Smooth muscle cell (in vitro differentiated cells): ENCODE measurements at regions not wholly inside any gene's neighbourhood (a gene's known extent, or its start where the extent isn't known, plus 50 kb on each side); places are given as distances from the start of the nearest gene placed in this dataset.
"Not testable (repeated sequence)": the region's sequence is repeated elsewhere in the genome, so short reads cannot be mapped to it uniquely, and the experiment has no call there.

Source experiments
- DNase-seq: peaks from one replicate; lab custom pipeline; 2025; ENCODE audit not compliant: unreplicated experiment; lab: John Stamatoyannopoulos, UW
- H2AFZ ChIP-seq: fragments of 200-600 bp; sonication (generic); 2 replicates; pipeline ENCODE4 v1.6.0; 2016; ENCODE audit warnings: antibody characterized with exemption, low read depth, mild to moderate bottlenecking
- H3F3A ChIP-seq: fragments of 200-600 bp; sonication (generic); 2 replicates; pipeline ENCODE4 v1.6.0; 2017; ENCODE audit warnings: antibody characterized with exemption, low read depth
- H3K27ac ChIP-seq: fragments of 200-600 bp; sonication (generic); 2 replicates; pipeline ENCODE4 v1.5.1; 2016; ENCODE audit warnings: low read depth, mild to moderate bottlenecking
- H3K27me3 ChIP-seq: fragments of 200-600 bp; sonication (generic); 2 replicates; pipeline ENCODE4 v1.6.1; 2016; ENCODE audit warnings: low read depth, mild to moderate bottlenecking
- H3K36me3 ChIP-seq: fragments of 200-600 bp; sonication (generic); 2 replicates; pipeline ENCODE4 v1.5.1; 2016; ENCODE audit warnings: low read depth
- H3K4me1 ChIP-seq: fragments of 200-600 bp; sonication (generic); 2 replicates; pipeline ENCODE4 v1.5.1; 2016; ENCODE audit warnings: low read depth
- H3K4me2 ChIP-seq: fragments of 200-600 bp; sonication (generic); 2 replicates; pipeline ENCODE4 v1.6.0; 2016; ENCODE audit warnings: mild to moderate bottlenecking
- H3K4me3 ChIP-seq: fragments of 200-600 bp; sonication (generic); 2 replicates; pipeline ENCODE4 v1.5.1; 2016; ENCODE audit warnings: mild to moderate bottlenecking
- H3K79me2 ChIP-seq: fragments of 200-600 bp; sonication (generic); 2 replicates; pipeline ENCODE4 v1.6.0; 2016; ENCODE audit warnings: low read depth, mild to moderate bottlenecking
- H3K9ac ChIP-seq: fragments of 200-600 bp; sonication (generic); 2 replicates; pipeline ENCODE4 v1.6.0; 2016; ENCODE audit warnings: low read depth
- H3K9me3 ChIP-seq: fragments of 200-600 bp; sonication (generic); replicated peaks from 2 replicates; pipeline ENCODE4 v1.5.1; 2016; ENCODE audit warnings: low read depth
- H4K20me1 ChIP-seq: fragments of 200-600 bp; sonication (generic); 2 replicates; pipeline ENCODE4 v1.6.0; 2016; ENCODE audit warnings: low read depth
- WGBS: methylation state at CpG from one replicate; pipeline ENCODE4 v1.1.7; 2016; ENCODE audit warnings: low lambda C conversion rate; 5-methylcytosine and 5-hydroxymethylcytosine counted together
- TF ChIP-seq, protein P1 (sequence below): fragments of 200-600 bp; sonication (generic); IDR thresholded peaks from 2 replicates; pipeline ENCODE4 v1.5.1; 2017; ENCODE audit warnings: borderline replicate concordance, mild to moderate bottlenecking, antibody characterized with exemption; ENCODE audit not compliant: insufficient read depth, poor library complexity, severe bottlenecking

- H3K79me2 ChIP-seq = no peaks in the 10 kb centered on the region
- no peak overlapping the region for H2AFZ ChIP-seq
- no peak for DNase-seq
- no peaks in the 10 kb centered on the region for H3K9me3 ChIP-seq
- 89% methylated on average over 5 of the region's 5 CpGs for WGBS
- no peaks in the 10 kb centered on the region for H3K27me3 ChIP-seq
- no peaks in the 10 kb centered on the region for H3K4me1 ChIP-seq
- TF ChIP-seq, protein P1, sequence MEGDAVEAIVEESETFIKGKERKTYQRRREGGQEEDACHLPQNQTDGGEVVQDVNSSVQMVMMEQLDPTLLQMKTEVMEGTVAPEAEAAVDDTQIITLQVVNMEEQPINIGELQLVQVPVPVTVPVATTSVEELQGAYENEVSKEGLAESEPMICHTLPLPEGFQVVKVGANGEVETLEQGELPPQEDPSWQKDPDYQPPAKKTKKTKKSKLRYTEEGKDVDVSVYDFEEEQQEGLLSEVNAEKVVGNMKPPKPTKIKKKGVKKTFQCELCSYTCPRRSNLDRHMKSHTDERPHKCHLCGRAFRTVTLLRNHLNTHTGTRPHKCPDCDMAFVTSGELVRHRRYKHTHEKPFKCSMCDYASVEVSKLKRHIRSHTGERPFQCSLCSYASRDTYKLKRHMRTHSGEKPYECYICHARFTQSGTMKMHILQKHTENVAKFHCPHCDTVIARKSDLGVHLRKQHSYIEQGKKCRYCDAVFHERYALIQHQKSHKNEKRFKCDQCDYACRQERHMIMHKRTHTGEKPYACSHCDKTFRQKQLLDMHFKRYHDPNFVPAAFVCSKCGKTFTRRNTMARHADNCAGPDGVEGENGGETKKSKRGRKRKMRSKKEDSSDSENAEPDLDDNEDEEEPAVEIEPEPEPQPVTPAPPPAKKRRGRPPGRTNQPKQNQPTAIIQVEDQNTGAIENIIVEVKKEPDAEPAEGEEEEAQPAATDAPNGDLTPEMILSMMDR = no peak
- H3K4me3 ChIP-seq = no peak overlapping the region
- H3F3A ChIP-seq = no peaks in the 10 kb centered on the region
- H3K4me2 ChIP-seq = no peak overlapping the region
- H3K36me3 ChIP-seq = no peaks in the 10 kb centered on the region
- no peak overlapping the region for H3K9ac ChIP-seq
- H4K20me1 ChIP-seq = no peaks in the 10 kb centered on the region
- no peak overlapping the region for H3K27ac ChIP-seq
These were observed 96.4 kb upstream of the RNU6-1 start for GRCh38 chr15:67936258-67936657.

- Histone ChIP-seq H3K36me3 (no peaks in the 10 kb centered on the region), H3K4me3 (no peak overlapping the region), H3K27me3 (no peaks in the 10 kb centered on the region), H3K4me1 (no peaks in the 10 kb centered on the region), H3K9ac (no peak overlapping the region), H3K4me2 (no peak overlapping the region), H3K79me2 (no peaks in the 10 kb centered on the region), H3K9me3 (no peaks in the 10 kb centered on the region), H4K20me1 (no peaks in the 10 kb centered on the region), H3F3A (no peaks in the 10 kb centered on the region), H2AFZ (no peak overlapping the region), H3K27ac (no peak overlapping the region)
- TF ChIP-seq, protein P1 = no peak
- no peak for DNase-seq
- 96% methylated on average over 3 of the region's 3 CpGs for whole genome bisulfite sequencing
These were observed 97.4 kb upstream of the RNU6-1 start for GRCh38 chr15:67937153-67937761.

DNA sequence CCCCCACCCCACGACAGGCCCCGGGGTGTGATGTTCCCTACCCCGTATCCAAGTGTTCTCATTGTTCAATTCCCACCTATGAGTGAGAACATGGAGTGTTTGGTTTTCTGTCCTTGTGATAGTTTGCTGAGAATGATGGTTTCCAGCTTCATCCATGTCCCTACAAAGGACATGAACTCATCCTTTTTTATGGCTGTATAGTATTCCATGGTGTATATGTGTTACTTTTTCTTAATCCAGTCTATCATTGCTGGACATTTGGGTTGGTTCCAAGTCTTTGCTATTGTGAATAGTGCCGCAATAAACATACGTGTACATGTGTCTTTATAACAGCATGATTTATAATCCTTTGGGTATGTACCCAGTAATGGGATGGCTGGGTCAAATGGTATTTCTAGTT is 99.3 kb upstream of the RNU6-1 start:
- not testable (repeated sequence) for H3K27me3 ChIP-seq, H4K20me1 ChIP-seq, DNase-seq, H3K4me1 ChIP-seq, H2AFZ ChIP-seq, H3K9me3 ChIP-seq, H3K79me2 ChIP-seq, H3K9ac ChIP-seq, H3K36me3 ChIP-seq, H3K4me2 ChIP-seq, H3F3A ChIP-seq, H3K4me3 ChIP-seq, H3K27ac ChIP-seq
- 94% methylated on average over 5 of the region's 5 CpGs for WGBS

GRCh38 chr15:67939588-67940323 is 99.9 kb upstream of the RNU6-1 start:
- not testable (repeated sequence) for H4K20me1 ChIP-seq, H3K79me2 ChIP-seq, H3K36me3 ChIP-seq, DNase-seq, H2AFZ ChIP-seq, H3K9me3 ChIP-seq, H3K4me2 ChIP-seq, H3K4me3 ChIP-seq, H3F3A ChIP-seq, H3K27me3 ChIP-seq, H3K4me1 ChIP-seq, H3K9ac ChIP-seq, H3K27ac ChIP-seq
- 80% methylated on average over 5 of the region's 5 CpGs for WGBS
